CD4-positive, alpha-beta T cell treated with Interleukin-21 for 1 hour (primary cell): ENCODE measurements at regions not wholly inside any gene's neighbourhood (a gene's known extent, or its start where the extent isn't known, plus 50 kb on each side); places are given as distances from the start of the nearest gene placed in this dataset.
"Not testable (repeated sequence)": the region's sequence is repeated elsewhere in the genome, so short reads cannot be mapped to it uniquely, and the experiment has no call there.

Source experiments
- DNase-seq: peaks from one replicate; pipeline ENCODE4 v3.0.0-alpha.2; 2020

GRCh38 chr9:101951598-101951997 lies 213.2 kb upstream of the GRIN3A start:
- DNase-seq = no peak

- DNase-seq = no peak
Observed at GRCh38 chr9:101931756-101932155, 193.3 kb upstream of the GRIN3A start.

GRCh38 chr9:101930783-101931182 lies 192.3 kb upstream of the GRIN3A start:
- no peak for DNase-seq

GRCh38 chr9:101925498-101925897 lies 187.1 kb upstream of the GRIN3A start:
- DNase-seq = no peak

GRCh38 chr9:101923451-101923850 lies 185.0 kb upstream of the GRIN3A start:
- DNase-seq = no peak

GRCh38 chr9:101916948-101917347 lies 178.5 kb upstream of the GRIN3A start:
- DNase-seq = not testable (repeated sequence)

GRCh38 chr9:101915482-101915881 lies 177.0 kb upstream of the GRIN3A start:
- no peak for DNase-seq

GRCh38 chr9:101912698-101913097 lies 174.3 kb upstream of the GRIN3A start:
- DNase-seq = no peak

- DNase-seq = no peak
Observed at GRCh38 chr9:101907466-101907865, 169.0 kb upstream of the GRIN3A start.

- no peak for DNase-seq
Observed at GRCh38 chr9:101904845-101905244, 166.4 kb upstream of the GRIN3A start.

- no peak for DNase-seq
Observed at GRCh38 chr9:101902051-101902450, 163.6 kb upstream of the GRIN3A start.

GRCh38 chr9:101897196-101897595 lies 158.7 kb upstream of the GRIN3A start:
- DNase-seq = no peak

- no peak for DNase-seq
Observed at GRCh38 chr9:101893661-101894646, 155.5 kb upstream of the GRIN3A start.

- no peak for DNase-seq
Observed at GRCh38 chr9:101881508-101881907, 143.1 kb upstream of the GRIN3A start.

- DNase-seq = no peak
Observed at GRCh38 chr9:101880846-101881245, 142.4 kb upstream of the GRIN3A start.

GRCh38 chr9:101878734-101879133 lies 140.3 kb upstream of the GRIN3A start:
- DNase-seq = no peak

GRCh38 chr9:101877439-101877838 lies 139.0 kb upstream of the GRIN3A start:
- DNase-seq = no peak

GRCh38 chr9:101861472-101861871 lies 123.0 kb upstream of the GRIN3A start:
- no peak for DNase-seq

GRCh38 chr9:101860920-101861319 lies 122.5 kb upstream of the GRIN3A start:
- DNase-seq = no peak

- no peak for DNase-seq
Observed at GRCh38 chr9:101859620-101860019, 121.2 kb upstream of the GRIN3A start.

- no peak for DNase-seq
Observed at GRCh38 chr9:101858026-101858425, 119.6 kb upstream of the GRIN3A start.

- no peak for DNase-seq
Observed at GRCh38 chr9:101849102-101849707, 110.8 kb upstream of the GRIN3A start.

GRCh38 chr9:101848485-101848919 lies 110.1 kb upstream of the GRIN3A start:
- DNase-seq = no peak

GRCh38 chr9:101846161-101846560 lies 107.7 kb upstream of the GRIN3A start:
- no peak for DNase-seq
